GM19240 (cell line): ENCODE measurements at regions not wholly inside any gene's neighbourhood (a gene's known extent, or its start where the extent isn't known, plus 50 kb on each side); places are given as distances from the start of the nearest gene placed in this dataset.
"Not testable (repeated sequence)": the region's sequence is repeated elsewhere in the genome, so short reads cannot be mapped to it uniquely, and the experiment has no call there.

Source experiments
- DNase-seq: peaks from one replicate; pipeline ENCODE4 v3.0.0; 2011; ENCODE audit warnings: low spot score; ENCODE audit not compliant: insufficient read length

GRCh38 chr13:90884066-90884465, 463.4 kb upstream of the MIR17HG start:
- DNase-seq: no peak

GRCh38 chr13:90889906-90890834, 457.3 kb upstream of the MIR17HG start:
- no peak for DNase-seq

- no peak for DNase-seq
Measured at GRCh38 chr13:90891329-90891728, 456.2 kb upstream of the MIR17HG start.

- not testable (repeated sequence) for DNase-seq
Measured at GRCh38 chr13:90893199-90893598, 454.3 kb upstream of the MIR17HG start.

- no peak for DNase-seq
Measured at GRCh38 chr13:90896002-90896401, 451.5 kb upstream of the MIR17HG start.

GRCh38 chr13:90898811-90899210, 448.7 kb upstream of the MIR17HG start:
- DNase-seq: no peak

GRCh38 chr13:90899416-90899815, 448.1 kb upstream of the MIR17HG start:
- DNase-seq: no peak

GRCh38 chr13:90902255-90902654, 445.2 kb upstream of the MIR17HG start:
- no peak for DNase-seq

GRCh38 chr13:90906554-90906953, 440.9 kb upstream of the MIR17HG start:
- DNase-seq: no peak

GRCh38 chr13:90908792-90909191, 438.7 kb upstream of the MIR17HG start:
- DNase-seq: no peak

- DNase-seq: no peak
Measured at GRCh38 chr13:90910018-90910639, 437.4 kb upstream of the MIR17HG start.

GRCh38 chr13:90912247-90912646, 435.2 kb upstream of the MIR17HG start:
- DNase-seq: no peak

GRCh38 chr13:90918536-90918935, 429.0 kb upstream of the MIR17HG start:
- DNase-seq: no peak

GRCh38 chr13:90919153-90919552, 428.3 kb upstream of the MIR17HG start:
- DNase-seq: no peak

- no peak for DNase-seq
Measured at GRCh38 chr13:90926459-90926858, 421.0 kb upstream of the MIR17HG start.

- no peak for DNase-seq
Measured at GRCh38 chr13:90928109-90928508, 419.4 kb upstream of the MIR17HG start.

- DNase-seq: no peak
Measured at GRCh38 chr13:90933097-90933826, 414.2 kb upstream of the MIR17HG start.

- DNase-seq: no peak
Measured at GRCh38 chr13:90934741-90935140, 412.7 kb upstream of the MIR17HG start.

- no peak for DNase-seq
Measured at GRCh38 chr13:90938848-90939247, 408.6 kb upstream of the MIR17HG start.

GRCh38 chr13:90943946-90944345, 403.5 kb upstream of the MIR17HG start:
- no peak for DNase-seq

GRCh38 chr13:90945146-90945545, 402.3 kb upstream of the MIR17HG start:
- DNase-seq: not testable (repeated sequence)

- DNase-seq: not testable (repeated sequence)
Measured at GRCh38 chr13:90946125-90946524, 401.4 kb upstream of the MIR17HG start.
